GM12865 (cell line): ENCODE measurements at regions not wholly inside any gene's neighbourhood (a gene's known extent, or its start where the extent isn't known, plus 50 kb on each side); places are given as distances from the start of the nearest gene placed in this dataset.
"Not testable (repeated sequence)": the region's sequence is repeated elsewhere in the genome, so short reads cannot be mapped to it uniquely, and the experiment has no call there.

Source experiments
- DNase-seq: peaks from one replicate; pipeline ENCODE4 v3.0.0; 2010; ENCODE audit warnings: low read depth
- H3K4me3 ChIP-seq: 2 replicates; pipeline ENCODE4 v1.5.1; 2011; ENCODE audit warnings: mild to moderate bottlenecking, low read depth, low read length, control low read depth
- CTCF ChIP-seq: IDR thresholded peaks from 2 replicates; pipeline ENCODE4 v1.5.1; 2011; ENCODE audit warnings: low read length, control low read depth, low read depth, inconsistent platforms; ENCODE audit not compliant: insufficient read depth; ENCODE audit errors: missing control alignments

- DNase-seq: no peak
- no peak for TF ChIP-seq CTCF
- no peak overlapping the region for H3K4me3 ChIP-seq
Measured at GRCh38 chrX:98263135-98263534, 1379.4 kb downstream of the RPA4 start.

- no peak overlapping the region for H3K4me3 ChIP-seq
- DNase-seq: no peak
- TF ChIP-seq CTCF: no peak
Measured at GRCh38 chrX:98289726-98290125, 1406.0 kb downstream of the RPA4 start.

GRCh38 chrX:98294310-98294709 is 1410.6 kb downstream of the RPA4 start:
- no peak for DNase-seq
- no peak overlapping the region for H3K4me3 ChIP-seq
- TF ChIP-seq CTCF: no peak

- H3K4me3 ChIP-seq: no peak overlapping the region
- no peak for DNase-seq
- no peak for TF ChIP-seq CTCF
Measured at GRCh38 chrX:98296129-98296528, 1412.4 kb downstream of the RPA4 start.

- no peak for TF ChIP-seq CTCF
- H3K4me3 ChIP-seq: no peak overlapping the region
- DNase-seq: no peak
Measured at GRCh38 chrX:98299785-98300184, 1416.1 kb downstream of the RPA4 start.

- DNase-seq, H3K4me3 ChIP-seq: not testable (repeated sequence)
Measured at GRCh38 chrX:98300536-98300935, 1416.8 kb downstream of the RPA4 start.

- no peak for DNase-seq
- TF ChIP-seq CTCF: no peak
- H3K4me3 ChIP-seq: no peak overlapping the region
Measured at GRCh38 chrX:98331407-98331806, 1447.7 kb downstream of the RPA4 start.

- TF ChIP-seq CTCF: no peak
- no peak for DNase-seq
- H3K4me3 ChIP-seq: no peak overlapping the region
Measured at GRCh38 chrX:98338544-98338943, 1454.8 kb downstream of the RPA4 start.
